ENCODE measurements at regions not wholly inside any gene's neighbourhood (a gene's known extent, or its start where the extent isn't known, plus 50 kb on each side); places are given as distances from the start of the nearest gene placed in this dataset.

- WGBS, 2 donors: 85 to 90% methylated on average over 6 of the region's 6 CpGs
Observed at GRCh38 chr2:12008425-12009061, 262.1 kb downstream of the LPIN1 start.

GRCh38 chr2:12009323-12009905 lies 263.0 kb downstream of the LPIN1 start:
- H3K27ac ChIP-seq: no peak overlapping the region
- H3K4me3 ChIP-seq (replicated peaks in 1 of 3): no peak overlapping the region
- H3K36me3 ChIP-seq: no peaks in the 10 kb centered on the region
- H3K9me3 ChIP-seq: no peaks in the 10 kb centered on the region
- no peak for TF ChIP-seq POLR2A (IDR thresholded peaks at IDR 0.05)
- no peak for TF ChIP-seq CTCF (IDR thresholded peaks at IDR 0.05)
- intact Hi-C loops (cut with DNase I): no loop called here
- H3K4me1 ChIP-seq: no peaks in the 10 kb centered on the region
- no peak for DNase-seq
- WGBS, 2 donors: 75 to 82% methylated on average over 3 of the region's 3 CpGs
- no peaks in the 10 kb centered on the region for H3K27me3 ChIP-seq

More at GRCh38 chr2:12008425-12009061, 262.1 kb downstream of the LPIN1 start:
- no peaks in the 10 kb centered on the region for H3K4me1 ChIP-seq
- H3K27me3 ChIP-seq: no peaks in the 10 kb centered on the region
- TF ChIP-seq CTCF (IDR thresholded peaks at IDR 0.05) (no peak), POLR2A (IDR thresholded peaks at IDR 0.05) (no peak)
- H3K36me3 ChIP-seq: no peaks in the 10 kb centered on the region
- H3K9me3 ChIP-seq: no peaks in the 10 kb centered on the region
- H3K27ac ChIP-seq: no peak overlapping the region
- intact Hi-C loops (cut with DNase I): no loop called here
- no peak overlapping the region for H3K4me3 ChIP-seq (replicated peaks in 1 of 3)
- DNase-seq: no peak

- no peaks in the 10 kb centered on the region for H3K36me3 ChIP-seq
- H3K27me3 ChIP-seq: no peaks in the 10 kb centered on the region
- H3K4me3 ChIP-seq (replicated peaks in 1 of 3): no peak overlapping the region
- no peaks in the 10 kb centered on the region for H3K4me1 ChIP-seq
- no peak for DNase-seq
- 97 to 100% methylated on average over 1 of the region's 1 CpG for WGBS, 2 donors
- TF ChIP-seq CTCF (IDR thresholded peaks at IDR 0.05) (no peak), POLR2A (IDR thresholded peaks at IDR 0.05) (no peak)
- intact Hi-C loops (cut with DNase I): no loop called here
- no peaks in the 10 kb centered on the region for H3K9me3 ChIP-seq
- no peak overlapping the region for H3K27ac ChIP-seq
Observed at GRCh38 chr2:12010059-12010458, 263.6 kb downstream of the LPIN1 start.

GRCh38 chr2:12010779-12011178 lies 264.3 kb downstream of the LPIN1 start:
- H3K27ac ChIP-seq: no peak overlapping the region
- H3K4me1 ChIP-seq: no peaks in the 10 kb centered on the region
- H3K9me3 ChIP-seq: no peaks in the 10 kb centered on the region
- intact Hi-C loops (cut with DNase I): no loop called here
- no peaks in the 10 kb centered on the region for H3K27me3 ChIP-seq
- no peak overlapping the region for H3K4me3 ChIP-seq (replicated peaks in 1 of 3)
- TF ChIP-seq POLR2A (IDR thresholded peaks at IDR 0.05) (no peak), CTCF (IDR thresholded peaks at IDR 0.05) (no peak)
- DNase-seq: no peak
- H3K36me3 ChIP-seq: no peaks in the 10 kb centered on the region
- 80 to 87% methylated on average over 4 of the region's 4 CpGs for WGBS, 2 donors

- WGBS, 2 donors: 79 to 83% methylated on average over 9 of the region's 9 CpGs
- Histone ChIP-seq H3K9me3 (no peaks in the 10 kb centered on the region), H3K27ac (no peak overlapping the region), H3K27me3 (no peaks in the 10 kb centered on the region), H3K4me1 (no peaks in the 10 kb centered on the region), H3K4me3 (replicated peaks in 1 of 3) (no peak overlapping the region), H3K36me3 (no peaks in the 10 kb centered on the region)
- TF ChIP-seq CTCF (IDR thresholded peaks at IDR 0.05) (no peak), POLR2A (IDR thresholded peaks at IDR 0.05) (no peak)
- no peak for DNase-seq
- intact Hi-C loops (cut with DNase I): no loop called here
Observed at GRCh38 chr2:12014088-12014960, 267.9 kb downstream of the LPIN1 start.
